ENCODE measurements at regions not wholly inside any gene's neighbourhood (a gene's known extent, or its start where the extent isn't known, plus 50 kb on each side); places are given as distances from the start of the nearest gene placed in this dataset.

- ATAC-seq = no peak
Observed at GRCh38 chr10:22765660-22766547, 51.5 kb upstream of the PIP4K2A start.

- no peak for ATAC-seq
Observed at GRCh38 chr10:22764639-22765038, 50.3 kb upstream of the PIP4K2A start.

Measured in activated CD4-positive, CD25-positive, alpha-beta regulatory T cell treated with anti-CD3 and anti-CD28 coated beads, Interleukin-2, amount 50 U/mL, for 24 hours (primary cell).